H1 (cell line): ENCODE measurements at regions not wholly inside any gene's neighbourhood (a gene's known extent, or its start where the extent isn't known, plus 50 kb on each side); places are given as distances from the start of the nearest gene placed in this dataset.

Source experiments
- CTCF ChIA-PET: fragments of 300-600 bp; sonication (Branson Sonifier 250); formaldehyde crosslinking; loops from one replicate; lab custom pipeline; 2021; ENCODE audit not compliant: partially characterized antibody; lab: Charles Lee
- POLR2A ChIA-PET: fragments of 300-600 bp; sonication (Branson Sonifier 250); formaldehyde crosslinking; loops from one replicate; lab custom pipeline; 2021; ENCODE audit warnings: inconsistent platforms; ENCODE audit not compliant: partially characterized antibody; lab: Charles Lee
- DNase-seq, 2 experiments: peaks; one replicate each; pipeline versions ENCODE4 v3.0.0 to v3.0.0-alpha.2; 2010 to 2022; ENCODE audit warnings: low spot score in 2 of 2, low read depth in 1 of 2, mixed read lengths in 1 of 2
- FAIRE-seq: peaks from 2 replicates; lab custom pipeline; 2011; peaks lifted over from hg19 to GRCh38; lab: Jason Lieb, UNC
- H2AFZ ChIP-seq: 2 replicates; pipeline ENCODE4 v1.8.1; 2012; ENCODE audit warnings: low read length, inconsistent platforms
- H2AK5ac ChIP-seq: 2 replicates; pipeline ENCODE4 v1.6.1; 2013; ENCODE audit warnings: low read depth, low read length
- H2BK120ac ChIP-seq: replicated peaks from 2 replicates; pipeline ENCODE3; 2013; ENCODE audit warnings: low read depth, low read length, inconsistent platforms
- H2BK12ac ChIP-seq: 2 replicates; pipeline ENCODE4 v1.6.1; 2013; ENCODE audit warnings: low read depth, low read length
- H2BK15ac ChIP-seq: 2 replicates; pipeline ENCODE4 v1.6.1; 2013; ENCODE audit warnings: low read length
- H2BK20ac ChIP-seq: 2 replicates; pipeline ENCODE4 v1.6.1; 2013; ENCODE audit warnings: low read length
- H2BK5ac ChIP-seq: 2 replicates; pipeline ENCODE4 v1.6.1; 2013; ENCODE audit warnings: low read depth, low read length
- H3K14ac ChIP-seq: 2 replicates; pipeline ENCODE4 v1.6.1; 2013; ENCODE audit warnings: inconsistent platforms; ENCODE audit not compliant: insufficient read length
- H3K18ac ChIP-seq: 2 replicates; pipeline ENCODE4 v1.6.1; 2013; ENCODE audit warnings: low read length; ENCODE audit errors: extremely low read depth
- H3K23ac ChIP-seq: 2 replicates; pipeline ENCODE4 v1.6.1; 2013; ENCODE audit warnings: inconsistent platforms; ENCODE audit not compliant: insufficient read length
- H3K23me2 ChIP-seq: 2 replicates; pipeline ENCODE4 v1.6.1; 2013; ENCODE audit warnings: low read depth, low read length
- H3K27ac ChIP-seq: 2 replicates; pipeline ENCODE4 v1.6.1; 2011; ENCODE audit warnings: low read depth, low read length, inconsistent platforms
- H3K27me3 ChIP-seq, 4 experiments: replicated peaks in 1 of 4; 1 replicate in 1 of 4; 2 replicates in 3 of 4; pipeline versions ENCODE4 v1.6.1 to v1.8.1; 2011 to 2013; ENCODE audit warnings: low read length in 3 of 4, mild to moderate bottlenecking in 3 of 4, inconsistent platforms in 2 of 4, mixed read lengths in 2 of 4, moderate library complexity in 1 of 4; ENCODE audit not compliant: control insufficient read depth in 3 of 4, insufficient read depth in 3 of 4; ENCODE audit errors: extremely low read depth in 1 of 4
- H3K36me3 ChIP-seq, 4 experiments: 2 replicates each; pipeline versions ENCODE4 v1.6.1 to v1.8.1; 2011 to 2013; ENCODE audit warnings: mild to moderate bottlenecking in 4 of 4, low read length in 3 of 4, moderate library complexity in 2 of 4, control low read depth in 1 of 4, inconsistent platforms in 1 of 4; ENCODE audit not compliant: insufficient read depth in 4 of 4, control insufficient read depth in 2 of 4
- H3K4ac ChIP-seq: replicated peaks from 2 replicates; pipeline ENCODE3; 2013; ENCODE audit warnings: low read length, low read depth, mixed read lengths, inconsistent platforms; ENCODE audit not compliant: insufficient read length
- H3K4me1 ChIP-seq, 4 experiments: replicated peaks in 1 of 4; 1 replicate in 1 of 4; 2 replicates in 3 of 4; pipeline versions ENCODE4 v1.6.1 to v1.8.1; 2011 to 2013; ENCODE audit warnings: low read length in 3 of 4, inconsistent platforms in 2 of 4, mixed read lengths in 1 of 4; ENCODE audit not compliant: insufficient read depth in 4 of 4, control insufficient read depth in 3 of 4
- H3K4me2 ChIP-seq, 2 experiments: 2 replicates each; pipeline versions ENCODE4 v1.6.1 to v1.8.1; 2011 to 2013; ENCODE audit warnings: low read depth in 2 of 2, low read length in 2 of 2, control low read depth in 1 of 2, inconsistent platforms in 1 of 2, mild to moderate bottlenecking in 1 of 2; ENCODE audit not compliant: insufficient read depth in 1 of 2
- H3K4me3 ChIP-seq, 4 experiments: fragments of 200-600, 300-600 bp in 1 of 4; sonication (generic), shearing (Covaris generic), sonication (Bioruptor Twin) in 1 of 4; 2 replicates each; pipeline versions ENCODE4 v1.5.1 to v1.8.1; 2011 to 2016; ENCODE audit warnings: low read length in 4 of 4, low read depth in 3 of 4, control low read depth in 2 of 4, inconsistent platforms in 2 of 4, mild to moderate bottlenecking in 2 of 4, mixed read lengths in 1 of 4, moderate library complexity in 1 of 4; ENCODE audit not compliant: insufficient read depth in 2 of 4; ENCODE audit errors: extremely low read depth in 1 of 4
- H3K56ac ChIP-seq: replicated peaks from 2 replicates; pipeline ENCODE3; 2013; ENCODE audit warnings: low read depth, mild to moderate bottlenecking, mixed read lengths, low read length, inconsistent platforms; ENCODE audit not compliant: insufficient read length
- H3K79me1 ChIP-seq: 2 replicates; pipeline ENCODE4 v1.6.1; 2013; ENCODE audit warnings: low read depth, low read length, control low read depth
- H3K79me2 ChIP-seq, 2 experiments: 2 replicates each; pipeline versions ENCODE4 v1.6.1 to v1.8.1; 2012 to 2013; ENCODE audit warnings: low read length in 2 of 2, mild to moderate bottlenecking in 2 of 2, inconsistent platforms in 1 of 2; ENCODE audit not compliant: insufficient read depth in 2 of 2, control insufficient read depth in 1 of 2
- H3K9ac ChIP-seq, 4 experiments: replicated peaks in 1 of 4; 1 replicate in 1 of 4; 2 replicates in 3 of 4; pipeline versions ENCODE4 v1.6.1 to v1.8.1; 2011 to 2013; ENCODE audit warnings: low read depth in 3 of 4, low read length in 3 of 4, control low read depth in 2 of 4, mild to moderate bottlenecking in 2 of 4, moderate library complexity in 2 of 4, inconsistent platforms in 1 of 4; ENCODE audit errors: extremely low read depth in 1 of 4
- H3K9me3 ChIP-seq, 2 experiments: 2 replicates each; pipeline versions ENCODE4 v1.6.1 to v1.8.1; 2012 to 2013; ENCODE audit warnings: mild to moderate bottlenecking in 2 of 2, moderate library complexity in 2 of 2, control low read depth in 1 of 2, inconsistent platforms in 1 of 2, low read depth in 1 of 2, low read length in 1 of 2, mixed read lengths in 1 of 2; ENCODE audit not compliant: insufficient read depth in 2 of 2
- H4K20me1 ChIP-seq, 2 experiments: replicated peaks in 1 of 2; 2 replicates each; pipeline versions ENCODE3 to v1.8.1; 2011 to 2013; ENCODE audit warnings: inconsistent platforms in 2 of 2, low read length in 2 of 2, mild to moderate bottlenecking in 1 of 2; ENCODE audit not compliant: insufficient read depth in 2 of 2, control insufficient read depth in 1 of 2
- H4K5ac ChIP-seq: 2 replicates; pipeline ENCODE4 v1.6.1; 2013; ENCODE audit warnings: low read length, low read depth, mixed read lengths, inconsistent platforms; ENCODE audit not compliant: insufficient read length
- H4K8ac ChIP-seq: 2 replicates; pipeline ENCODE4 v1.8.0; 2013; ENCODE audit warnings: mild to moderate bottlenecking, moderate library complexity, low read length, inconsistent platforms; ENCODE audit not compliant: insufficient read depth; ENCODE audit errors: extremely low read depth
- H4K91ac ChIP-seq: replicated peaks from 2 replicates; pipeline ENCODE3; 2013; ENCODE audit warnings: low read length, mixed read lengths, inconsistent platforms; ENCODE audit not compliant: insufficient read length
- CTCF ChIP-seq, 3 experiments: IDR thresholded peaks; 1 replicate in 2 of 3; 2 replicates in 1 of 3; pipeline versions ENCODE4 v1.5.1 to v1.6.1; 2011; ENCODE audit warnings: low read length in 3 of 3, mild to moderate bottlenecking in 3 of 3, inconsistent platforms in 2 of 3, low read depth in 1 of 3, moderate library complexity in 1 of 3; ENCODE audit not compliant: insufficient read depth in 1 of 3; ENCODE audit errors: control extremely low read depth in 1 of 3
- EZH2 ChIP-seq: fragments of 200-600 bp; sonication (generic); IDR thresholded peaks from 2 replicates; pipeline ENCODE4 v1.7.1; 2012; ENCODE audit warnings: low read depth, mild to moderate bottlenecking, moderate library complexity, low read length, inconsistent platforms; ENCODE audit not compliant: severe bottlenecking
- POLR2AphosphoS5 ChIP-seq: IDR thresholded peaks from 2 replicates; pipeline ENCODE4 v1.6.1; 2011; ENCODE audit warnings: low read depth, low read length
- SUZ12 ChIP-seq: fragments of 200-600 bp; sonication (generic); IDR thresholded peaks from 2 replicates; pipeline ENCODE4 v1.6.1; 2012; ENCODE audit warnings: mild to moderate bottlenecking, inconsistent platforms, low read length, moderate library complexity, mixed read lengths
- USF2 ChIP-seq: IDR thresholded peaks from 2 replicates; pipeline ENCODE4 v1.6.1; 2011; ENCODE audit warnings: low read length, improper control_type of control experiment
- ZNF274 ChIP-seq: IDR thresholded peaks from 2 replicates; pipeline ENCODE4 v1.7.0; 2012; ENCODE audit warnings: low read length, borderline replicate concordance; ENCODE audit errors: extremely low read depth
- WGBS, 2 experiments: shearing (Covaris generic) in 1 of 2; methylation state at CpG; one replicate each; pipeline versions ENCODE4 v1.1.6 to v1.1.7; 2013 to 2015; ENCODE audit warnings: low lambda C conversion rate in 2 of 2, mixed read lengths in 2 of 2, inconsistent platforms in 1 of 2, low coverage in 1 of 2, missing lambda C conversion rate in 1 of 2; ENCODE audit not compliant: insufficient replicate concordance in 2 of 2, insufficient coverage in 1 of 2, insufficient read length in 1 of 2; ENCODE audit errors: extremely low coverage in 1 of 2, missing lambda C conversion rate in 1 of 2; 5-methylcytosine and 5-hydroxymethylcytosine counted together

GRCh38 chr15:59818336-59818735 lies 129.2 kb upstream of the BNIP2 start:
- Histone ChIP-seq H4K8ac (no peak overlapping the region), H3K56ac (no peak overlapping the region), H3K4me2 (no peak overlapping the region), H3K23me2 (no peaks in the 10 kb centered on the region), H2BK12ac (no peak overlapping the region), H3K36me3 (no peaks in the 10 kb centered on the region), H3K9ac (no peak overlapping the region), H3K4me3 (no peak overlapping the region), H3K9me3 (no peaks in the 10 kb centered on the region; a peak in 1 of 4 replicates), H3K18ac (no peak overlapping the region), H4K91ac (no peak overlapping the region), H2BK120ac (no peak overlapping the region), H3K79me2 (no peaks in the 10 kb centered on the region), H3K79me1 (no peaks in the 10 kb centered on the region), H2BK5ac (no peak overlapping the region), H4K20me1 (no peaks in the 10 kb centered on the region), H2BK20ac (no peak overlapping the region), H2AK5ac (no peak overlapping the region)
- ChIA-PET CTCF (interaction anchor here (1.1 kb wide), 1 partner anchor 541 kb away, joined by 3 read pairs; no protein-coding TSS in a partner anchor), POLR2A (no interaction called here)
- FAIRE-seq (no peak), DNase-seq (no peak)
- no peak for TF ChIP-seq ZNF274
- TF ChIP-seq SUZ12: no peak
- TF ChIP-seq CTCF (IDR thresholded peaks at IDR 0.05; ENCODE audit: control extremely low read depth in 1 of 3, insufficient read depth in 1 of 3, low read depth in 1 of 3, low read length in 3 of 3): no peak
- TF ChIP-seq USF2: no peak
- no peak for TF ChIP-seq EZH2
- TF ChIP-seq POLR2AphosphoS5: no peak
- TF ChIP-seq, all 59 proteins: peak for 0
- Histone ChIP-seq H3K27me3 (no peaks in the 10 kb centered on the region), H2BK15ac (no peak overlapping the region), H3K4me1 (peaks cover 0 to 8% (median 0%) of the 10 kb centered on the region in 4 experiments; a peak in 1 of 7 replicates), H3K4ac (no peak overlapping the region), H3K14ac (no peak overlapping the region), H3K27ac (no peak overlapping the region), H3K23ac (no peak overlapping the region), H2AFZ (no peak overlapping the region), H4K5ac (no peak overlapping the region)
- 73% methylated on average over 6 of the region's 6 CpGs; no CpG with 5 or more reads in 1 of the 2 experiments for WGBS, 2 experiments
